GM18870 (cell line): ENCODE measurements at regions not wholly inside any gene's neighbourhood (a gene's known extent, or its start where the extent isn't known, plus 50 kb on each side); places are given as distances from the start of the nearest gene placed in this dataset.
"Not testable (repeated sequence)": the region's sequence is repeated elsewhere in the genome, so short reads cannot be mapped to it uniquely, and the experiment has no call there.

Source experiments
- ATAC-seq: cut with Tn5 transposase; IDR thresholded peaks from one replicate; pipeline ENCODE4 v1.9.1; 2021; ENCODE audit warnings: moderate library complexity; ENCODE audit not compliant: unreplicated experiment

DNA sequence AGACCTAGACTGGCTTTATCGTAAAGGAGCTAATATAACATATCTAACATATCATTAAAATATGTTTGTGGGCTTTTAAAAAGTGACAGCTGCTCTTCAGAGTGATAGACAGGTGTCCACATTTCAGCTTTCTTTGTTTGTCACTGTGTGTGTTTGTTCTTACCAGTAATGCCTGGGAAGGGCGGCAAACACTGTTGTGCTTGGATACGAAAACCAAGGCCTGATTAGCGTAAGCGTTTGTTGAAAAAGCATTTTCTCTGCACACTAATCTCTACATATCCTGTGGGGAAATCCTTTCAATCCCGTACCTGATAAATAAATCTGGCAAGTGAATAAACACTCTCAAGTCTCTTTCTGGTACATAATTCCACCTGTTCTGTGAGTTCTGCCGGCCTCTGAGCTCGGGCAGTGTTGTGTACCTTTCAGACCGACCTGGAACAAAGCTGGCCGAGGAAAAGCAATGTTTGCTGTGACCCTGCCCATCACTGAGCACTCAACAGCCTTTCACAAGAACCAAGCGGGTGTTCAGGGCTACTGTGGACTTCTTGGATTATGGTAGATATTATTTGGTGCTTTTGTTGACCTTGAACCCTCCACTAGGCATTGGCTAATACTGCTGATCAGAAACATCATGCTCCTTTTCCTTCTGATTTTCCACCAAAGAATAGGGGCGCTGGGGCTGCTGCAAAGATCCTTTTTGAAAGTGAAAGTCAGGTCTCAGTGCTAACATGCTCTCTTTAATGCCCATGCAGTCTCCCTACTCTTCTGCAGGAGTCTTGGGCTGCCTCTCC, 100.4 kb downstream of the CD83 start:
- no peak for ATAC-seq

DNA sequence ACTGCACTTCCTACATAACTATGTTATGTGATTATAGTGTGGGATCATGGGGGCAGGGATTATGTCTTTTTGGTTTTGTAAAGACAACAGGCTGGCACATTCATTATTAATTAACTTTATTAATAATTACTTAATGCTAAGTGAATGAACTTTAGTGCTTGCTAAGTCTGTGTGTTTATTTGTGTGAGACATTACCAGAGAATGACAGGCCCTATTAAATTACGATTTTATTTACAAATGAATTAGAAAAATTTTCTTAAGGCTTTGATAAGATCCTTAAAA, 100.9 kb downstream of the CD83 start:
- no peak for ATAC-seq

DNA sequence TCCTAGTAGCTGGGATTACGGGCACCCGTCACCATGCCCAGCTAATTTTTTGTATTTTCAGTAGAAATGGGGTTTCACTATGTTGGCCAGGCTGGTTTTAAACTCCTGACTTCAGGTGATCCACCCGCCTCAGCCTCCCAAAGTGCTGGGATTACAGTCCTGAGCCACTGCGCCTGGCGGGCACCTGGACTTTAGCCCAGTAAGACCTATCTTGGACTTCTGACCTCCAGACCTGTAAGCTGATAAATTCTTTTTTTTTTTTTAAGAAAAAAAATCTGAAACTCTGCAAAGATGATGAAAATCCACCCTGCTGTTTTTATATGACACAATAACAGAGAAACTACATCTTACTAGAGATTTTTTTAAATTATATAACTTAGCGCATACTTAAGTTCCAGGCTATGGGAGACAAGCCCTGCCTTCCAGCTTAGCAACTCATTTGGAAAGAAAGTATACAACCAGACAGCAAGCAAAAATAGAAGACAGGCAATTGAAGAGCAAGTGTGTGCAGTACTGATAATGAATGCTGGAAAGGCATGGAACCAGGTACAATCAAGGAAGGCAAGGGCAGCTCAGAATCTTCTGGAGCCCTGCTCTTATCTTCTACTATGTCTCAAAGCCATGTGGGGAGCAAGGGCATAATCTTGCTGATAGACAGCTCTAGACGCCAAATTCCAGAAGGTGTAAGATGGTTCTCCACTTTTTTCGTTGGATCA, 104.2 kb downstream of the CD83 start:
- ATAC-seq, result no peak

GRCh38 chr6:14222956-14223355, 105.4 kb downstream of the CD83 start:
- no peak for ATAC-seq

DNA sequence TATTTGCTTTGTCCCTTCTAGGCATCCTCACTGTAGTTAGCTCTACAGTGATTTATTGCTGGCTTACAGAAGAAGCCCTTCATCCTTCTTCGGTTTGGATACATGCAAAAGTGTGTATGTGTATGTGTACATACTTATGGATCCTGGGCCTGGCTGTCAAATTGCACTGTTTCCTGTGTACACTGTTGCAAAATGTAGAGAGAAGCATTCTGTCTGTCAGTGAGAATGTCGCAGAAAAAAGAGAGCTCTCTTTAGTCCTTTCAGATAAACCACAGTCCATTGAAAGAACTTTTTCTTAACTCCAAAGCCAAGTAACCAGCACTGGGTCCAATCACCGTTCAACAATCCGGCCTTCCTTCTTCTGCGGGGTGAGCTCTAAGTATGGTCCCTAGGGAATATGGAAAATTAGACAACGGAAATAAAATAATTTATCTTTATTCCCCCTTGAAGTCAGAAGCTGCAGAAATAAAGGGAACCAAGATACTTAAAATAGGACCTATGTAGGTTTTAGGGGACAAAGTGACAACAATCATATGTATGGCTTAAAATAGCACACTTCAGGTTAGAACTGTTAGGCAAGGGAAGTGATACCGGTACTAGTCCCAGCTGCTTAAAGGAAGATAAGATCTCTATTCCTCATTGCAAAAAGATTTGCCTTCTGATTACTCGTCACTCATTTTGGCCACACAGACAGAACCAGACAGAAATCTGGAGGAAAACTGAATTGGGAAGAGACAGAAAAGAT, 107.0 kb downstream of the CD83 start:
- no peak for ATAC-seq

GRCh38 chr6:14226051-14226660, 108.6 kb downstream of the CD83 start:
- ATAC-seq, result no peak

GRCh38 chr6:14228571-14228970, 111.0 kb downstream of the CD83 start:
- ATAC-seq, result no peak

GRCh38 chr6:14231071-14231483, 113.5 kb downstream of the CD83 start:
- no peak for ATAC-seq

- ATAC-seq, result no peak
Measured at GRCh38 chr6:14231501-14232280, 114.1 kb downstream of the CD83 start.

DNA sequence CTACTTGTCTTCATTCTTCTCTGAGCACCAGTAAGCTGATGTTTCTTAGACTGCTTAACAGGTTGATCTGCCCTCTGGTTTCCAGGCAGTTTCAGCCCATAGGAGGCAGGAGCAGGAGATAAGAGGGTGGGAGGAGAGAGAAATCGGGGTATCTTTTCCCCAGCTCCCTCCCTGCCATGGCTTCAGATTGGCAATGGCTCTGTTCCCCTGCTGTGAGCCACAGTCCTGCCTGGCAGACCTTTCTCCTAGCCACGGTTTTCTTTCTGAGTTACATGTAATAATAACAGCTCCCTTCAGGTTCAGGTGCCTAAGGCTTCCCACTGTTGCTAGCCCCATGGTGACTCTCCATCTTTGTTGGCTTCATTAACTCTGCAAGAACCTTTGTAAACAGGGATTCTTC, 115.3 kb downstream of the CD83 start:
- ATAC-seq, result no peak

DNA sequence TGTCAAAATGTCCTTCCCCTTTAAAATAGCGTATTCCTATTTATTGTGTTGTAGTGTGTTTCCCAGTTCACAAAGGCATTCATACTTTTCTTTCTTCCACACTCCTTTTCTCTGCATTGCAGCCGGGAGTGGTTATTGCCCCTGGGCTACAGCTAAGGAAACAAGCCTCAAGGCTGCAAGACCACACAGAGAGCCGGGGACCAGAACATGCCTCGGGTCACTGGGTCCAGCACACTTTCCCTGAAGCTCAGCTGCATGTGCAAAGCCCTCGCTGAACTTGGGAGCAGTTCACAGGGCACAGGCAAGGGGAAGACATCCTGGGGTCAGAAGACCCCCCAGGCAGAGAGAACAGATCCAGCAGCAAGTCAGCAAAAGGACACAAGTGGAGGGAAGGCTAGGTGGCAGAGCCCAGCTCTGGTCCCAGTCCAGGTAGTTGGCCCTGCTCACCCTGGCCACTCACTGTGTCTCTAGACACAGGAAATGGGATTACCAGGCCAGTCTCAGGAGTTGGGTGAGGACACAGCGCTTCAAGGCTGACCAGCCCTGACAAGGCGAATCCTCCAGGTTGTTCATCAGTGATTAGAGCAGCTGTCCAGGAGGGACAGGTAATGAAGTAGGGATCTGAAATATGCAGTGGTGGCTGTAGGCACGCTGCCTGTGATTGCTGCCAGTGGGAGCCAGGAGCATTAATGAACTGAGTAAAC, 118.2 kb downstream of the CD83 start:
- ATAC-seq, result no peak

- ATAC-seq, result no peak
Measured at GRCh38 chr6:14239097-14239496, 121.5 kb downstream of the CD83 start.

DNA sequence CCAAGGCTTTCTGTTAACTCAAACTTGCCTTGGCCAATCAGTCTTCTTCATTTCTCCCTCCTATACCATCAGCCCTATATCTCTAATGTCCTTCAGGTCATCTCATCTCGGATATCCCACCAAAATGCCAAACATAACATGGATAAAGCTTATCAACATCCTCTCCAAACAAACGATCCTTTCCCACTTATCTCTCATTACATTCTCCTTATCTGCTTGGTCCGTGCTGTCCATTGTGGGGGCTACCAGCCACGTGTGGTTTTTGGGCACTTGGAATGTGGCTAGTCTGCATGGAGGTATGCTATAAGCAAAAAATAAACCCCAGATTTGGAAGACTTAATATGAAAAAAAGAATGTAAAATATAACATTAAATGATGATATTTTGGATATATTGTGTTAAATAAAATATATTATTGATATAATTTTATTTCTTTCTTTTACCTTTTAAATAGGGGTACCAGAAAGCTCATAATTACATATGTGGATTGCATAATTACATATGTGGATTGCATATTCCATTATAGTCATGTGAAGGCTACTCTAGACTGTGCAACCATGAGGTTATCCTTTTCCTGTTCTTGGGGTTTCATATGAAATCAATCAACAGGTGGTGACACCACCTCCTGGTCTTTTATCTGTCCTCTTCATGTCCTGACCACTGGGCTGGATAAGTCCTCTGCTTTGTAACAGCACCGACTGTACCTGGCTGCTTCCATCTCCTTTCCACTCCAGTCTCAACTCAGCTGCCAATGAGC, 123.0 kb downstream of the CD83 start:
- ATAC-seq, result no peak

DNA sequence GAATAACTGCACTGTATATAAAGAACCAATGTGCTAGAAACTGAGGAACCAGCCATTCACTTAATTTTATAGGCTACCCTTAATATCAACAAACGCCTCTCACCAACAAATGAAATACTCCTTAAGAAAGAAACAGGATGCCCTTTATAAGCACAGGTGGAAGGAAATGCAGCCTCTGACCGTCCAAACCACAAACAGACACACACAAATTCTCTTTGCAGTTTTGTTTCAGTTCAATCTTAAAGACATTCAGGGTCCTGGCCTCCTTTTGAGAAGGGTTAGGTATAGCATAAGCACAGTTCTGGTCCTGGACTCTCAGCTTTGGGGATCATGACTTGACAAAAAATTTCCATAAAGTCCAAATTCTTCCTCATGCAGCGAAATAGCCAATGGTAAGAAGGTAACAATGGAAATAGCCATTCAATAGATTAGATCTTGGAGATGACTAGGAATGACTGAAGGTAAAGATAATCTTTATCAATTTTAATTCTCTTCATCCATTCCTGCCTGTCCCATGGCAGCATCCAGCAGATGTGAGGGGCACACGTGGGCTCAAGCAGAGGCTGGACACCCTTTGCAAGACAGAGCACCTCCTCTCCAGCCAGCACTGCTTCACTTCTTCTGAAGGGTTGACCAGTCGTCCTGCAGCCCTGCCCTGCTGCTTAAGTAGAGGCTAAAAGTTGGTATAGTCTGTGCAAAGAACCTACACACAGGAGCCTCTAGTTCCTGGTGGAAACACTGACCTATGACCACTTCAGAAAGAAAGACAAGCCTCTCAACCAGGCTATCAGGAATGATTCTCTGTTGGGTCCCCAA, 123.9 kb downstream of the CD83 start:
- no peak for ATAC-seq

DNA sequence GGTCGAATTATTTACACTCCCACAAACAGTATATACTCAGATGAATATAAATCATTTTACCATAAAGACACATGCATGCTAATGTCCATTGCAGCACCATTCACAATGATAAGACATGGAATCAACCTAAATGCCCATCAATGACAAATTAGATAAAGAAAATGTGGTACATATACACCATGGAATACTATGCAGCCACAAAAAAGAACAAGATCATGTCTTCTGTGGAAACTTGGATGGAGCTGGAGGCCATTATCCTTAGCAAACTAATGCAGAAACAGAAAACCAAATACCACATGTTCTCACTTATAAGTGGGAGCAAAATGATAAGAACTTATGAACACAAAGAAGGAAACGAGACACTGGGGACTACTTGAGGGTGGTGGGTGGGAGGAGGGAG, 125.3 kb downstream of the CD83 start:
- ATAC-seq, result not testable (repeated sequence)

- ATAC-seq, result no peak
Measured at GRCh38 chr6:14243597-14243996, 126.0 kb downstream of the CD83 start.

DNA sequence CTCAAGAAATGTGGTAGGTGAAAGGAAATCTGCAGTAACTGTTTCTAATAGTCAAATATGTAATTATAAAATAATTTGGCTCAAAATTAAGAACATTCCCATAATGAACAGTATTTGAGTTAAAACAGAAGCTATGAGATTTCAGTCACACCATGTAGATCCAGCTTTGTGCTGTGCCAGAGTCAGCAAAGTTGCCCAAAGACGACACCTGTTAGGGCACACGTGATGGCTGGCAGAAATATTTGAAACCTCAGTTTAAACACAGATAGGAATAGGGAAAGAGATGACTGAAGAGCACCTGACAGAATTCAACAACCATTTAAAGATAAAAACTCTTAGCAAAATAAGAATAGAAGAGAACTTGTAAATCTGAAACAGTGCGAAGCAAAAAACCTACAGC, 129.3 kb downstream of the CD83 start:
- ATAC-seq, result no peak

GRCh38 chr6:14250573-14250972, 133.0 kb downstream of the CD83 start:
- no peak for ATAC-seq
